Epithelial cell of proximal tubule (primary cell): ENCODE measurements at regions not wholly inside any gene's neighbourhood (a gene's known extent, or its start where the extent isn't known, plus 50 kb on each side); places are given as distances from the start of the nearest gene placed in this dataset.

Source experiments
- DNase-seq: peaks from one replicate; pipeline ENCODE4 v3.0.0-alpha.2; 2011; ENCODE audit warnings: low read depth
- H3K4me3 ChIP-seq: 2 replicates; pipeline ENCODE4 v1.5.1; 2011; ENCODE audit warnings: low read depth, mild to moderate bottlenecking, low read length
- CTCF ChIP-seq: conservative IDR thresholded peaks from 2 replicates; pipeline ENCODE4 v1.5.1; 2012; ENCODE audit warnings: low read depth, mild to moderate bottlenecking, low read length

GRCh38 chr2:182573553-182573952 lies 142.5 kb upstream of the DNAJC10 start:
- no peak for TF ChIP-seq CTCF
- DNase-seq: no peak
- no peak overlapping the region for H3K4me3 ChIP-seq

GRCh38 chr2:182577816-182578215 lies 138.2 kb upstream of the DNAJC10 start:
- no peak overlapping the region for H3K4me3 ChIP-seq
- no peak for TF ChIP-seq CTCF
- no peak for DNase-seq

GRCh38 chr2:182581196-182581935 lies 134.7 kb upstream of the DNAJC10 start:
- no peak for TF ChIP-seq CTCF
- DNase-seq: no peak
- H3K4me3 ChIP-seq: no peak overlapping the region

GRCh38 chr2:182584462-182584861 lies 131.6 kb upstream of the DNAJC10 start:
- TF ChIP-seq CTCF: no peak
- no peak for DNase-seq
- no peak overlapping the region for H3K4me3 ChIP-seq

GRCh38 chr2:182585001-182585400 lies 131.1 kb upstream of the DNAJC10 start:
- no peak overlapping the region for H3K4me3 ChIP-seq
- no peak for DNase-seq
- no peak for TF ChIP-seq CTCF

- TF ChIP-seq CTCF: no peak
- no peak for DNase-seq
- H3K4me3 ChIP-seq: no peak overlapping the region
Observed at GRCh38 chr2:182585430-182585829, 130.6 kb upstream of the DNAJC10 start.

- no peak for DNase-seq
- TF ChIP-seq CTCF: no peak
Observed at GRCh38 chr2:182586426-182586825, 129.6 kb upstream of the DNAJC10 start.

More at GRCh38 chr2:182586426-182586825, 129.6 kb upstream of the DNAJC10 start:
- no peak overlapping the region for H3K4me3 ChIP-seq
